Lower lobe of right lung (tissue), 2 donors: ENCODE measurements at regions not wholly inside any gene's neighbourhood (a gene's known extent, or its start where the extent isn't known, plus 50 kb on each side); places are given as distances from the start of the nearest gene placed in this dataset.

ENCODE experiments used
- ATAC-seq, 2 donors: fragments of 200-7000 bp; cut with Tn5 transposase; one replicate each; pipeline ENCODE4 v1.9.1; 2020 to 2022; ENCODE audit warnings: mild to moderate bottlenecking in 2 of 2, moderate library complexity in 2 of 2
- DNase-seq: peaks from one replicate; pipeline ENCODE4 v3.0.0-alpha.2; 2020
- H3K27ac ChIP-seq: fragments of 200-600 bp; one replicate; pipeline ENCODE4 v1.8.0; 2022
- H3K27me3 ChIP-seq: fragments of 200-600 bp; one replicate; pipeline ENCODE4 v1.8.0; 2022; ENCODE audit warnings: low read depth
- H3K36me3 ChIP-seq: fragments of 200-600 bp; one replicate; pipeline ENCODE4 v1.8.0; 2022; ENCODE audit warnings: mild to moderate bottlenecking
- H3K4me1 ChIP-seq: fragments of 200-600 bp; one replicate; pipeline ENCODE4 v1.8.0; 2022
- H3K4me3 ChIP-seq: fragments of 200-600 bp; one replicate; pipeline ENCODE4 v1.8.0; 2022; ENCODE audit warnings: mild to moderate bottlenecking
- H3K9me3 ChIP-seq: fragments of 200-600 bp; one replicate; pipeline ENCODE4 v1.8.0; 2022
- CTCF ChIP-seq: fragments of 200-600 bp; IDR thresholded peaks from one replicate; pipeline ENCODE4 v1.8.0; 2022; ENCODE audit warnings: antibody characterized with exemption, mild to moderate bottlenecking
- intact Hi-C: fragments of 100-400 bp; cut with DNase I; formaldehyde crosslinking; loops from one replicate; pipeline ENCODE4 v1.11.0; 2022
- donor health status: DM: no; HTN: yes; CAD: no; lungs with severe emphysema.

GRCh38 chr12:75782069-75782581 lies 249.5 kb downstream of the PHLDA1 start:
- Histone ChIP-seq H3K36me3 (no peaks in the 10 kb centered on the region), H3K4me1 (no peaks in the 10 kb centered on the region), H3K27ac (no peak overlapping the region), H3K27me3 (no peaks in the 10 kb centered on the region), H3K4me3 (no peak overlapping the region), H3K9me3 (no peaks in the 10 kb centered on the region)
- no peak for TF ChIP-seq CTCF
- DNase-seq = no peak
- ATAC-seq = no peak
- intact Hi-C loops = no loop called here

- H3K27me3 ChIP-seq = no peaks in the 10 kb centered on the region
- TF ChIP-seq CTCF = no peak
- H3K4me3 ChIP-seq = no peak overlapping the region
- H3K27ac ChIP-seq = no peak overlapping the region
- no peaks in the 10 kb centered on the region for H3K9me3 ChIP-seq
- intact Hi-C loops = no loop called here
- ATAC-seq (no peak), DNase-seq (no peak)
- H3K4me1 ChIP-seq = no peaks in the 10 kb centered on the region
- no peaks in the 10 kb centered on the region for H3K36me3 ChIP-seq
These were observed 250.0 kb downstream of the PHLDA1 start for GRCh38 chr12:75781532-75782046.

GRCh38 chr12:75779891-75780496 lies 251.6 kb downstream of the PHLDA1 start:
- DNase-seq (no peak), ATAC-seq (no peak)
- intact Hi-C loops = no loop called here
- no peaks in the 10 kb centered on the region for H3K4me1 ChIP-seq
- H3K27ac ChIP-seq = no peak overlapping the region
- H3K4me3 ChIP-seq = no peak overlapping the region
- H3K9me3 ChIP-seq = no peaks in the 10 kb centered on the region
- H3K36me3 ChIP-seq = no peaks in the 10 kb centered on the region
- no peaks in the 10 kb centered on the region for H3K27me3 ChIP-seq
- no peak for TF ChIP-seq CTCF

GRCh38 chr12:75774261-75775052 lies 257.1 kb downstream of the PHLDA1 start:
- intact Hi-C loops = no loop called here
- H3K4me3 ChIP-seq = no peak overlapping the region
- H3K27me3 ChIP-seq = no peaks in the 10 kb centered on the region
- peaks cover 6% of the 10 kb centered on the region for H3K4me1 ChIP-seq
- H3K36me3 ChIP-seq = no peaks in the 10 kb centered on the region
- H3K27ac ChIP-seq = no peak overlapping the region
- TF ChIP-seq CTCF = no peak
- no peaks in the 10 kb centered on the region for H3K9me3 ChIP-seq
- DNase-seq (no peak), ATAC-seq (no peak)

GRCh38 chr12:75773377-75773776 lies 258.2 kb downstream of the PHLDA1 start:
- Histone ChIP-seq H3K4me3 (no peak overlapping the region), H3K27me3 (no peaks in the 10 kb centered on the region), H3K9me3 (no peaks in the 10 kb centered on the region), H3K4me1 (peaks cover 6% of the 10 kb centered on the region), H3K36me3 (no peaks in the 10 kb centered on the region), H3K27ac (no peak overlapping the region)
- intact Hi-C loops = no loop called here
- no peak for TF ChIP-seq CTCF
- ATAC-seq (no peak), DNase-seq (no peak)
